ENCODE measurements at regions not wholly inside any gene's neighbourhood (a gene's known extent, or its start where the extent isn't known, plus 50 kb on each side); places are given as distances from the start of the nearest gene placed in this dataset.
A peak's percentile ranks its signal among the peaks of the same experiment; 100 is the strongest.

DNA sequence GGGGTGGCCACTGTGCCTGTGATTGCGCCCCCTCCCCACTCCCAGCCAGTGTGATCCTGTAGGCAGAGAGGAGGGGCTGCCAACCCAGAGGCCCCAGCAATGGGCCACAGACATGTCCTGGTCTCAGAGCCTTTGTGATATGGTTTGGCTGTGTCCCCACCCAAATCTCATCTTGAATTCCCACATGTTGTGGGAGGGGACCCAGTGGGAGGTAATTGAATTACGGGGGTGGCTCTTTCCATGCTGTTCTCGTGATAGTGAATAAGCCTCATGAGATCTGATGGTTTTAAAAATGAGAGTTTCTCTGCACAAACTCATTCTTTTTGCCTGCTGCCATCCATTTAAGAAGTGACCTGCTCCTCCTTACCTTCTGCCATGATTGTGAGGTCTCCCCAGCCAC is 56.8 kb upstream of the ZNF469 start:
- DNase-seq = peak; percentile 34

GRCh38 chr16:88326611-88327485 is 55.9 kb upstream of the ZNF469 start:
- DNase-seq = no peak

GRCh38 chr16:88327561-88328312 is 55.0 kb upstream of the ZNF469 start:
- DNase-seq = no peak

GRCh38 chr16:88328313-88328980 is 54.3 kb upstream of the ZNF469 start:
- no peak for DNase-seq

DNA sequence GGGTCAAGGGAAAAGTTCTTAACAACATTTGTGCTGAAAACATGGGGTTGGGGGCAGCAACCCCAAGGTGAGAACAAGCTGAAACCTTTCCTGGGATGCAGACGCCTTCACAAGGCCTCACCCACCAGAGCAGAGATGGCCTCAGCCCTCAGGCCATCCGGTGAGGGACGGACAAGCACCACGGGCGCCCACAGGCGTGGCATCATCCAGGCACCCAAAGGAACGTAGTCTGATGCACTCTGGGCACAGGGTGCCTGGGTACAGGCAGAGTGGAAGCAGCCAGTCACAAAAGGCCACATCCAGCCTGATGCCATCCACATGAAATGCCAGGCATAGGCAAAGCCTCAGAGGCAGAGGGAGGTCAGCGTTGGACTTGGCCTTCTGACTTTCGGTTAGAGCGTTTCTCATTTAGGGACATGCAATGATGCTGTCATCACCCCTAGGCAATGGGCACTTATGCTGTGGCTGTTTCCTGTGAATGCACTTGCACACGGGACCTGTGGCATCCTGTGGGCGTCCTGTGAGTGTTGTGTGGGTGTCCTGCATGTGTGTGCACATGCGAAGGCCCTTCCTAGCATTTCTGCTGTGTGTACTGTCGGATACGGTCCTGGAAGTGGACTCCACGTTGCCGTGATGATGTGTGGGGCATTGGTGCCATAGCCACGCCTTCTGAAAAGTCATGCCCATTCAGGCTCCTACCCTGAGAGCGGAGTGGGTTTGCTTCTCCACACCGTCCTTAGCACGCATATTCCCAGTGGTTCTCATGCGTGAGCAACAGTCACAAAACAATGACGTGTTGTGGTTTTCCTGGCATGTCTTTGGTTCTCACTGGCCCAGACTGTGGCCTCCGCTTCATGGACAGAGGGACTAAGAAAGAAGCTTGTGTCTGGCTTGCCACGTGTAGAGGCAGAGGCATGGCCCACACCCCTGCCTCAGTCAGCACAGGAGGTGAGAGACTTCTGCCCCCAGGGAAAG is 52.7 kb upstream of the ZNF469 start:
- DNase-seq = no peak

GRCh38 chr16:88330971-88331890 is 51.5 kb upstream of the ZNF469 start:
- DNase-seq = no peak

- peak; percentile 29 for DNase-seq
Observed at GRCh38 chr16:88331989-88332920, 50.5 kb upstream of the ZNF469 start.

DNA sequence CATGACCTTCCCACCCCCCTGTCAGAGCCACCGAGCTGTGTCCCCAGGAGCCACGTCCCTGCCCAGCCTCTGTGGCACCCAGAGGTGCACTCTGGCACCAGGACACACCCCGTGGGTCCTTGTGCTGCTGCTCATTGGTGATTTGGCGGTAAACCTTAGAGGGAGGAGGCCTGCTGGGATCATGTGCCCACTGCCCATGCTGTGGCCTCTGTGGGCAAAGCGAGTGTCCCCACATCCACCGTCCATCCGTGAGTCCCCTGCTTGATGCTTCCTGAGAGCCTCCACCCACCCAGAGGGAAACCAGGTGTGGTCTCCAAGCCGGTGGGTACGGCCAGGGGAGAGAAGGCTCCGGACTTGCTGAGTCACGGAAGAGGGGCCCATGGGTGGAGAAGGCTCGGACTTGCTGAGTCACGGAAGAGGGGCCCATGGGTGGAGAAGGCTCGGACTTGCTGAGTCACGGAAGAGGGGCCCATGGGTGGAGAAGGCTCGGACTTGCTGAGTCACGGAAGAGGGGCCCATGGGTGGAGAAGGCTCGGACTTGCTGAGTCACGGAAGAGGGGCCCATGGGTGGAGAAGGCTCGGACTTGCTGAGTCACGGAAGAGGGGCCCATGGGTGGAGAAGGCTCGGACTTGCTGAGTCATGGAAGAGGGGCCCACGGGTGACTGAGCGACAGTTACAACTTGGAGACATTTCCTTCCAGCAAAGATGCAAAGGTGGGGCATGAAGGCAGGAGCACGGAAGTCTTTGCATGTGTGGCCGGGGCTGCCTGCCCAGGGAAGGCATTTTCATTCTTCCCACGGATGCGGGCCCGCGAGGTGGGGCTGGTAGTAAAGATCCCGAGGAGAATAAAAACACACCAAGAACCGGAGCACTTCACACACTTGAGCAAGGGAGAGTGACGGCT is 49.6 kb upstream of the ZNF469 start:
- DNase-seq = peak; percentile 89
